ENCODE measurements at regions not wholly inside any gene's neighbourhood (a gene's known extent, or its start where the extent isn't known, plus 50 kb on each side); places are given as distances from the start of the nearest gene placed in this dataset.

GRCh38 chr4:128663325-128663724 lies 146.2 kb upstream of the JADE1 start:
- TF ChIP-seq, protein P1, sequence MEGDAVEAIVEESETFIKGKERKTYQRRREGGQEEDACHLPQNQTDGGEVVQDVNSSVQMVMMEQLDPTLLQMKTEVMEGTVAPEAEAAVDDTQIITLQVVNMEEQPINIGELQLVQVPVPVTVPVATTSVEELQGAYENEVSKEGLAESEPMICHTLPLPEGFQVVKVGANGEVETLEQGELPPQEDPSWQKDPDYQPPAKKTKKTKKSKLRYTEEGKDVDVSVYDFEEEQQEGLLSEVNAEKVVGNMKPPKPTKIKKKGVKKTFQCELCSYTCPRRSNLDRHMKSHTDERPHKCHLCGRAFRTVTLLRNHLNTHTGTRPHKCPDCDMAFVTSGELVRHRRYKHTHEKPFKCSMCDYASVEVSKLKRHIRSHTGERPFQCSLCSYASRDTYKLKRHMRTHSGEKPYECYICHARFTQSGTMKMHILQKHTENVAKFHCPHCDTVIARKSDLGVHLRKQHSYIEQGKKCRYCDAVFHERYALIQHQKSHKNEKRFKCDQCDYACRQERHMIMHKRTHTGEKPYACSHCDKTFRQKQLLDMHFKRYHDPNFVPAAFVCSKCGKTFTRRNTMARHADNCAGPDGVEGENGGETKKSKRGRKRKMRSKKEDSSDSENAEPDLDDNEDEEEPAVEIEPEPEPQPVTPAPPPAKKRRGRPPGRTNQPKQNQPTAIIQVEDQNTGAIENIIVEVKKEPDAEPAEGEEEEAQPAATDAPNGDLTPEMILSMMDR (IDR thresholded peaks at IDR 0.05; ENCODE audit: unreplicated experiment in 3 of 3) = no peak
- Mint-ChIP-seq H3K9me3 (no peaks in the 10 kb centered on the region), H3K4me3 (no peak overlapping the region), H3K4me1 (peaks cover 8% of the 10 kb centered on the region), H3K27ac (no peak overlapping the region), H3K27me3 (ENCODE audit: low read depth) (no peaks in the 10 kb centered on the region), H3K36me3 (ENCODE audit: low read depth) (no peaks in the 10 kb centered on the region)

GRCh38 chr4:128661479-128661878 lies 148.0 kb upstream of the JADE1 start:
- Mint-ChIP-seq H3K4me3 (no peak overlapping the region), H3K27me3 (ENCODE audit: low read depth) (no peaks in the 10 kb centered on the region), H3K4me1 (peaks cover 19% of the 10 kb centered on the region), H3K36me3 (ENCODE audit: low read depth) (no peaks in the 10 kb centered on the region), H3K27ac (no peak overlapping the region), H3K9me3 (no peaks in the 10 kb centered on the region)
- TF ChIP-seq, protein P1 (IDR thresholded peaks at IDR 0.05; ENCODE audit: unreplicated experiment in 3 of 3) = no peak

GRCh38 chr4:128660361-128661215 lies 148.9 kb upstream of the JADE1 start:
- H3K4me1 Mint-ChIP-seq = peaks cover 22% of the 10 kb centered on the region
- TF ChIP-seq, protein P1 (IDR thresholded peaks at IDR 0.05; ENCODE audit: unreplicated experiment in 3 of 3) = no peak
- no peaks in the 10 kb centered on the region for H3K9me3 Mint-ChIP-seq
- H3K36me3 Mint-ChIP-seq (ENCODE audit: low read depth) = no peaks in the 10 kb centered on the region
- peak overlapping the region in 2 of 3 experiments; percentile 1 to 39 for H3K27ac Mint-ChIP-seq
- H3K27me3 Mint-ChIP-seq (ENCODE audit: low read depth) = no peaks in the 10 kb centered on the region
- H3K4me3 Mint-ChIP-seq = no peak overlapping the region

- Mint-ChIP-seq H3K4me1 (peaks cover 30% of the 10 kb centered on the region), H3K36me3 (ENCODE audit: low read depth) (no peaks in the 10 kb centered on the region), H3K4me3 (no peak overlapping the region), H3K9me3 (peaks cover 12% of the 10 kb centered on the region), H3K27me3 (ENCODE audit: low read depth) (no peaks in the 10 kb centered on the region), H3K27ac (peak overlapping the region; percentile 34 to 49 (median 41))
- TF ChIP-seq, protein P1 (IDR thresholded peaks at IDR 0.05; ENCODE audit: unreplicated experiment in 3 of 3) = no peak
Observed at GRCh38 chr4:128658214-128658631, 151.3 kb upstream of the JADE1 start.

DNA sequence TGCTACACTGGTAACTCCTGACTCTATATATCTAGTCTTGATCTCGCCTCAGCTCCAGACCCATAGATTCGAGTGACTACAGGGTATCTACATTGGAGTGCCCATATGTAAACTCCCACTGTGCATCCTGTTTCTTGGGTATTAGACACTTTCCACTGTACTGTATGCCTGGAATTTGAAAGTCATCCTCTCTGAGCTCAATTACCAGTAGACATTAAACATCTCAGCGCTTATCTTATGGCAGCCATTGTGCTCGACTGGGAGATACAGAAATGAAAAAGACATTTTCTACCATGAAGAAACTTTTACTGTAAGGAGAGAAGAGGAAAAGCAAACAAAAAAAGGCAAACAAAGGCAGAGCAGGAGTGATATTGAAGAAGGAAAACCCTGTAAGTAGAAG lies 151.9 kb upstream of the JADE1 start:
- peaks cover 12% of the 10 kb centered on the region for H3K9me3 Mint-ChIP-seq
- H3K27ac Mint-ChIP-seq = peak overlapping the region in 2 of 3 experiments; percentile 34 to 41
- no peak overlapping the region for H3K4me3 Mint-ChIP-seq
- H3K4me1 Mint-ChIP-seq = peaks cover 32% of the 10 kb centered on the region
- no peaks in the 10 kb centered on the region for H3K27me3 Mint-ChIP-seq (ENCODE audit: low read depth)
- no peaks in the 10 kb centered on the region for H3K36me3 Mint-ChIP-seq (ENCODE audit: low read depth)
- TF ChIP-seq, protein P1 (IDR thresholded peaks at IDR 0.05; ENCODE audit: unreplicated experiment in 3 of 3) = no peak

GRCh38 chr4:128654465-128654864 lies 155.0 kb upstream of the JADE1 start:
- Mint-ChIP-seq H3K36me3 (ENCODE audit: low read depth) (no peaks in the 10 kb centered on the region), H3K4me1 (peaks cover 26% of the 10 kb centered on the region), H3K27me3 (ENCODE audit: low read depth) (no peaks in the 10 kb centered on the region), H3K4me3 (no peak overlapping the region), H3K27ac (peak overlapping the region; percentile 63 to 88 (median 75)), H3K9me3 (peaks cover 12% of the 10 kb centered on the region)
- TF ChIP-seq, protein P1 (IDR thresholded peaks at IDR 0.05; ENCODE audit: unreplicated experiment in 3 of 3) = no peak
